GM18951 (cell line): ENCODE measurements at regions not wholly inside any gene's neighbourhood (a gene's known extent, or its start where the extent isn't known, plus 50 kb on each side); places are given as distances from the start of the nearest gene placed in this dataset.

Experiments used
- POLR2A ChIP-seq: IDR thresholded peaks from 4 replicates; pipeline ENCODE4 v1.6.1; 2011; ENCODE audit warnings: mild to moderate bottlenecking; ENCODE audit not compliant: insufficient read length, insufficient read depth; ENCODE audit errors: extremely low read depth
- in situ Hi-C: fragments of 300-500 bp; cut with MboI; formaldehyde crosslinking; loops from one replicate; pipeline ENCODE4 v1.12.0; 2022; ENCODE audit warnings: low sequenced_read_pairs, mixed read lengths, inconsistent platforms; ENCODE audit not compliant: unreplicated experiment

- no peak for TF ChIP-seq POLR2A
- in situ Hi-C loops: no loop called here
Observed at GRCh38 chrX:124223524-124223923, 108.9 kb upstream of the TEX13D start.

GRCh38 chrX:124224528-124224927 is 107.9 kb upstream of the TEX13D start:
- no peak for TF ChIP-seq POLR2A
- in situ Hi-C loops: no loop called here

DNA sequence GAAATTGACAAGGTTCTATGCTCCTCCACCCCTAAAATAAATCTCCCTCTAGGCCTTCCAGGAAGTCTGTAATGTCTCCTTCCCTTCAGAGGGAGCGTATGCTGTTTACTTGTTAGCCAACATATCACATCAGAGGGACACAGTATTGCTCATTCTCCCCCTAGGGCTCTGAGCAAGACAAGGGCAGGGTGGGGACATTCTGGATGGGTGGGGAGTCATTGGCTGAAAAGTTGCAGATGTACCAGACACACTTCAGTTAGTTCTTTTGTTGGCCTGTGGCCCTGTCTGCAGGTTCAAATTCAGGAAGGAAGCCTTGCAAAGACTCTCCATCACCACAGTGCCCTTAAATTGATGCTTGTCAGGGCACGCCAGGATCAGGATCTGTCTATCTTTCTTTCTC is 106.3 kb upstream of the TEX13D start:
- in situ Hi-C loops: no loop called here

DNA sequence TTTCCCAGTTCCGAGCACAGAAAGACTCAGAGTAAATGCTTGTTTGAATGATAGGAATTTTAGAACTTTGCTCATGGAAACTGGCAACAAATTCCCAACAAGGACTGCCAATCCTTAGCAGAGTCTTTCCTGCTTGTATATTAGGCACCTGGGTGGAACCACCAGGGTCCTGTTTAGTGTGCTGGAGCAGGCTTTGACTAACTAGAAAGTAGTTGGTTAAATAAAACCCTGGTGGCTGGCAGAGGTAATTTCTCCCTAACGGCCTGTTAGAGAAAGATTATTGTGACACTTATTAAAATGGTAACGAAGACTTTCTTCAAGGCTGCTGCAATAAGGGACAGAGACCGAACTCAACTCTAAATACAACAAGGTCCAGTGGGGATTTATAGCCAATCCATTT is 103.6 kb upstream of the TEX13D start:
- in situ Hi-C loops: no loop called here
- no peak for TF ChIP-seq POLR2A

More for the DNA sequence above, 106.3 kb upstream of the TEX13D start:
- TF ChIP-seq POLR2A: no peak

DNA sequence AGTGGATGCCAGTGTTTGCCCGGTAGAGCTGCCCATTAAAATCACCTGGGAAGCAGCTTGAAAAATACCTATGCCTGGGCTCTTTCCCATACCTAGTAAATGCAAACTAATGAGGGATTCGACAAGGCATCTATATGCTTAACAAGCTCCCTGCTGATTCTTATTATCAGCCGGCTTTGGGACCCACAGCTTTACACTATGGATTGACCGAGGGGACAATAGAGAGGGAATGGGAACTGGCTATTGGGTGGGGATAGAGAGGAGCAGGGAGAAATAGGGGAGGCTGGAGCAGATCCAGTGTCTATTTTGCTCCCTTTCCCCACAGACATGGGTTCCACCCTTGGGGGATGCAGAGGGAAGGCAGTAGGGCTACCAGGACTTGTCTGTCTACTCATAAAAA is 103.1 kb upstream of the TEX13D start:
- in situ Hi-C loops: no loop called here

GRCh38 chrX:124230655-124231450 is 101.6 kb upstream of the TEX13D start:
- in situ Hi-C loops: no loop called here

More for the DNA sequence above, 103.1 kb upstream of the TEX13D start:
- no peak for TF ChIP-seq POLR2A

GRCh38 chrX:124231451-124231759 is 101.1 kb upstream of the TEX13D start:
- no peak for TF ChIP-seq POLR2A
- in situ Hi-C loops: no loop called here

More at GRCh38 chrX:124230655-124231450, 101.6 kb upstream of the TEX13D start:
- TF ChIP-seq POLR2A: no peak

GRCh38 chrX:124232523-124233201 is 99.8 kb upstream of the TEX13D start:
- TF ChIP-seq POLR2A: no peak
- in situ Hi-C loops: no loop called here

DNA sequence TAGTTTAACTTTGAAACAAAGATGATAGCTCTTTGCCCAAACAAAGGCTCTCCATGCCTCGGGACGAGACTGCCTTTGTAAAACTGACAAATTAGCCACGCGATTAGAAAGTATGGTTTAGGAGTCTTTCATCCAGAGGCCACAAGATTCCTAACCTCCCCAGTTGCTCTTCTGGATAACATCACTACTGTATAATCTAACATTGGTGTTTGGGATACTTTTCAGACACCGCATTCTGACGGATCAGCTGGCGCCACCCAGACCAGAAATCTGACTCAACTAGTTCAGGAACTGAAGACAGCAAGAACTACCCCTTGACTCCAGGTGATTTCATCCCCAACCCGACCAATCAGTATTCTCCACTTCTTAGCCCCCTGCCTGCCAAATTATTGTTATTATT is 98.1 kb upstream of the TEX13D start:
- no peak for TF ChIP-seq POLR2A
- in situ Hi-C loops: no loop called here

GRCh38 chrX:124238268-124238667 is 94.2 kb upstream of the TEX13D start:
- in situ Hi-C loops: no loop called here
- TF ChIP-seq POLR2A: no peak

DNA sequence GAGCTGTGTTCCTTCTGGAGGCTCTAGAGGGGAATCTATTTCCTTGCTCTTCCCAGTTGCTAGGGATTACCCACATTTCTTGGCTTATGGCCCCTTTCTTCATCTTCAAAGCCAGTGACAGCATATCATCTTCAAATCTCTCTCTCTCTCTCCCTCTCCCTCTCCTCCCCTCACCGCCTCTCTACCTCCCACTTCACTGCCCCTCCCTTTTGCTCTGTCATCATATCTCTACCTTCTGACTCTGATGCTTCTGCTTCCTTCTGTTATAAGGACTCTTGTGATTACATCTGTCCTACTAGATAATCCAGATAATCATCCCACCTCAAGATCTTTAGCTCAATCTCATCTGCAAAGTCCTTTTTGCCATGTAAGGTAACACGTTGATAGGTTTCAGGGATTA is 93.1 kb upstream of the TEX13D start:
- no peak for TF ChIP-seq POLR2A
- in situ Hi-C loops: no loop called here

DNA sequence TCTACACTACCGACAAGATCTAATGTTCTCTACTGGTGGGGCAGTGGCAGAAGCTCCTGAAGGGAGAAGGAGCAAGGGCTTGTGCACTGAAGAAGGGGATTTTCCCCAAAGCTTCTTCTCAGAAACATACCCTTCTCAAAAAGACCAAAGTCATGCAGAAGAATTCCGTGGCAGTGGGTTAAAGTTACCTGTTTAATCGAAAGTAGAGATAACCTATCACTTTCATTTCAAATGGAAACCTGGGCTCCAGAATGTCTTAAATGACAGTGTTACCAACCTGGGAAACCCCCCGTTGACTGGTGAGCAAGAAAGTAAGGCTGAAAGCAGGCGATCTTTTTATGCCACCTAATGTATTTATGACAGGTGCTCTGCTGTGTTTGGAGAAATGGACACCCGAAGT is 92.5 kb upstream of the TEX13D start:
- TF ChIP-seq POLR2A: no peak
- in situ Hi-C loops: no loop called here

DNA sequence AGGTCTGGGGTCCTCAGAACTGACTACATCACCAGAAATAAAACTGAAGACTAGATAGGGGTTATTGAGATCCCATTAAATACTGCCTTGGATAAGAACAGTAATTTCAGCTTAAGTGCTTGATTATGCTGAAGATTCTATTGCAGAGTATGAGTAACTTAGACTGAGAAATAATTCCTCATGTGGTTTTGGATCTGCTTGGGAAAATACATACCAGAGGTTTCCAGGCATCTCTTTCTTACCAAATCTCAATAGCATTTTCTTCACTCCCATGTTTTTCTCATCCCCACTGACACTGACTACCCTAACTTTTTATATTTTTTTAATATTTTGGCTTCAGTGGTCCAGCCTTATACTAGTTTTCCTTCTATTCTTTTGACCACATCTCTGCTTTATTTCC is 92.0 kb upstream of the TEX13D start:
- in situ Hi-C loops: no loop called here
- no peak for TF ChIP-seq POLR2A

- no peak for TF ChIP-seq POLR2A
- in situ Hi-C loops: no loop called here
Observed at GRCh38 chrX:124242131-124242530, 90.3 kb upstream of the TEX13D start.

GRCh38 chrX:124249345-124249744 is 83.1 kb upstream of the TEX13D start:
- in situ Hi-C loops: no loop called here
- no peak for TF ChIP-seq POLR2A
